NCI-H187 (cell line): ENCODE measurements at regions not wholly inside any gene's neighbourhood (a gene's known extent, or its start where the extent isn't known, plus 50 kb on each side); places are given as distances from the start of the nearest gene placed in this dataset.

ENCODE experiments used
- DNase-seq, 2 experiments: peaks; one replicate each; lab custom pipeline; 2025; lab: John Stamatoyannopoulos, UW

DNA sequence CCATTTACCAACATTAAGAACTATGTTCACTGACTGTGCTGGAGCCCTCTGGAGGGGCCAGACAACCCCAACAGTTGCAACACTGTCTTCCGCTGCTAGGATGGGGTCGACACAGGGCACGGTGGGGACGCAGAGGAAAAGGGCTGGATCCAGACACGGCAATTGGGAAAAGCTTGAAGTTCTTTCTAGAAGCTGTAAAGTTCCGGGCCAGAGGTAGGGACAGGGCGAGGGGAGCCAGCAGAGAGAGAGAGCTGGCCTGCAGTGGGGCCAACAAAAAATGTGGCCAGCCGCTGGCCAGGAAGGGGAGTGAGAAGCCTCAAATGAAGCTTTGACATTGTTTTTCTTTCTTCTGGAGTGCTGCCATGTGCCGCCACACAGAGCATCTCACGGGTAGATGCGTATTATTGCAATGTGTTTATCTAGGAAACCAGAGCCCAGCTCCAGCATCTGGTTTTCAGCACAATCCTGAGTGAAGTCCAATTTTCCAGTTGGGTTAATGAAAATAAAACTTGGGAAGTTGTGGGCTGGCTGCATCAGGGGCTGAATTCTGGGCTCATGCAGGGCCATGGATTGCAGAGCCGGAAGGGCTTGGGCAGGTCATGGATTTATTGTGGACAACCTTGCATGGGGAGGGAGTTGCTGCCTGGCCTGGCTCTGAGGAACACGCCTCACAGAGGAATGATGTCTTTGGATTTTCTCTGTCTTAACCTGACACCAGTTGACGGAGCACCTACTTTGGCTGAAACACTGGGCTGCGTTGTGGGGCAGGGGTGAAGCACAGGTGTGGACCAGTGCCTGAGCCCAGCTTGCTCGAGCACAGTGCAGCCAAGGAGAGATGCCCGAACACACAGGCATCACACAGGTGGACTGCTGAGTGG, 67.6 kb upstream of the AMPD3 start:
- DNase-seq: no peak

DNA sequence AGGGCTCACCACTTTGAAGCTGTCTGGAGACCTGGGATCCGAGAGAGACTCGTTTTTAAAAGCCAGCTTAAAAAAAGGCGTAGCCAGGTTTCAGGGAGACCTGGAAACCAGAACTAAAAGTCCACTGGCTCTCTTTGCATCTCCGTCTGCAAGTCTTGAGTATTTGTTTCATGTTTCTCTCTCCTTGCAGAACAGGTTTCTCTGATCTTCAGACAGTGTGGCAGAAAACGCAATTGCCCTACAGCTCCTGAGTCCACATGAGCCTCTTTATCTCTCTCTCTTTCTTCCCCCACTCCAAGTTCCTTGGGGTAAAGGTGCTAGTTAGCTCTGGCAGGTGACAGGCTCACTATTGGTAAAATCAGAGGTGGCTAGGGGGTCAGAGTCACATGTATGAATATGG, 67.0 kb upstream of the AMPD3 start:
- DNase-seq: no peak

DNA sequence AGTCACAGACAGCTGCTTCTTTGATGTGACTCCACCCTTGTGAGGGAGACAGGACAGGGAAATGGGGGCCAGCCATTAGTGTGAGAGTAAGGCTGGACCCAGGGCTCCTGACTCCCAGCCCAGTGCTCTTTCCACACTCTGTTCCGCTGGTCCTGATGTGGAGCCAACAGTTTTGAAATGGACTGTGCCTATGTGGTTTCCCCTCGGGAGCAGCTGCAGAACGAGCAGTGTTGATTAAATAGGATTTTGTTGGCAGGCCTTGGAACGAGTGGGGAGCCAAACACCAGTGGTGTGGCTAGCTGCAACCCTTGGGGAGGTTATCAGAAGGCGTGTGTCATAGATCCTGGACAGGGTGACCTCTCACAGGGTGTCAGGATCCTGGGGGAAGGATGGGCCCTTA, 66.5 kb upstream of the AMPD3 start:
- DNase-seq: no peak

DNA sequence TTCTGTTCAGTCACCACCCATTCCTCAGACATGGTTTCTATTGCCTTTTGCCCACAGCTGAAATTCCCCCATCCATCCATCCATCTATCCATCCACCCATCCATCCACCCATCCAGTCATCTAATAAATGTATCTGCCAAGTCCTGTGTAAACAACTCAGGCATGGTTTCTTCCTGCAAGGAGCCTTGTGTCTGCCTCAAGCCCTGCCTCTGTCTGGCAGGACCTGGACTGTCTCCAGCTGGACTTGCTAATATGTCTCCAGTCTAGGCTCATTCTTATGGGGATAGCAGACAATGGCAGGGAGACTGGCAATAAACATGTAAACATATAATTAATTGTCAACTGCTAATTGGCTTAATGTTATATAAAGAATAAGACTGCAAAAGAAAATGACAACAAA, 64.7 kb upstream of the AMPD3 start:
- DNase-seq: no peak

DNA sequence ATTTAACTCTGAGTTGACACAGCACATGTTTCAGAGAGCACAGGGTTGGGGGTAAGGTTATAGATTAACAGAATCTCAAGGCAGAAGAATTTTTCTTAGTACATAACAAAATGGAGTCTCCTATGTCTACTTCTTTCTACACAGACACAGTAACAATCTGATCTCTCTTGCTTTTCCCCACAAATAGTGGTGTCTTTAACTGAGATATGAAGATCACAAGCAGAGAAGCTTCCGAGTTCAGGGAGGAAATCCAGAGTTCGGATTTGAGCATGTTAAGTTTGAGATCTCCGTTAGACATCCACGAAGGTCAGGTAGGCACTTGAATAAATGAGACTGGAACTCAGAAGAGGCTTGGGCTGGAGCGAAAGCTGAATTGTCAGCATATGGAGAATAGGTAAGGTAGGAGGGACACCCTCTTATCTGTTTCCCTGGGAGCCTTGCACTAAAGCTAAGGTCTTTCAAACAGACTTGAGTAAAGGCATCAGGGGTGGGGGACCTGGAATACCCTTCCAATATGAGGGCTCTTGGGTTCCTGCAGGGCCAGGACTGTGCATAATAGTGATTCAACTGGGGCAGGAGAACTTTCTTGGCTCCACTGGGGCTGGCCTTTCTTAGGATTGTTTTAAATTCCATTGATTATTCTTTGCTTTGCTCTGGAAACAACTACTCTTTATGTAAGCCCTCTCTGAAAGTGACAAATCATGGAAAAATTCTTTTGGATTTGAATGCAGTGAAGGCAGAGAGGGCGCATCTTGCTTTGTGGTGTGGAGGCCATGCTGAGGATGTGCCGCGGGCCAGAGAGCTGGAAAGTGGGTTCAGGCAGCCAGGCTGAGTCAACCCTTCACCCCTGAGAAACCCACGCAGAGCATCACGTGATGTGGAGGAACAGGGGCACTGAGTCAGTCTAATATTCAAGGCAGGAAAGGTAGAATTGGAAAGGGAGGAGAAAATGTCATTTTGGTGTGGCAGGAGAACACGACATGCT, 62.7 kb upstream of the AMPD3 start:
- DNase-seq: no peak

DNA sequence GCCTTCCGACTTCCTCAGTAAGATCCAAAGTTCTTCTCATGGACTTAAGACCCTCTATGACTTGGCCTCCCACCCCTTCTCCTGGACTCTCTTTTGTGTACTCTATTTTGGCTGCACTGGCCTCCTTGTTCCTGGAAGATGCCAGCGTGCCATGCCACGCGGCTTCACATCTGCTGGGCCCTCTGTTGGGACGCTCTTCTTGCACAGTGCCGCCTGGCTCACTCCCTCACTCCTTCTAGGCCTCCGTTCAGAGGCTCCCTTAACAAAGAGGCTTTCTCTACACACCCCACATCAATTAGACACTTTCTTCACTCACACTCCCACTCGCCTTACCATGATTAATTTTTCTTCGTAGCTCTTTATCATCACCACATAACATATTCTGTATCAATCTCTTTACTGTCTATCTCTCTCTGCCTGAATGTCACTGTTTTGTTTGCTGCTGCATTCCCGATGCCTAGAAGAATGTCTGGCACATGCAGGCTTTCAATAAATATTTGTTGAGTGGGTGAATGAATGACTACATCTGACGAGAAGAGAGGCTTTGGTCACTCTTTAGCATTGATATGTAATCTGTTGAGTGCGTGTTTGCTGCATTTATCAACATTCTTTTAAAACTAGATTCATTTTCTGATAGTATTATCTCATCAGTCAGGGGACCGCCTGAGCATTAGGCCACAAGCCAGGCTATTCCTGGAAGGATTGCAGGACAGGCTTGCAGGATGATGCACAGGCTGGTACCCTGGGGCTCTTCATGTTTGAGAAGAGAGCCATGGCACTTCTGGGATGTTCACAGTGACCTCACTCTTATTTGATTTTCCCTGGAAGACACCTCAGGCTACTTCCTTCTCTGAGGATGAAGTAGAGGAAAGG, 60.6 kb upstream of the AMPD3 start:
- DNase-seq: no peak

DNA sequence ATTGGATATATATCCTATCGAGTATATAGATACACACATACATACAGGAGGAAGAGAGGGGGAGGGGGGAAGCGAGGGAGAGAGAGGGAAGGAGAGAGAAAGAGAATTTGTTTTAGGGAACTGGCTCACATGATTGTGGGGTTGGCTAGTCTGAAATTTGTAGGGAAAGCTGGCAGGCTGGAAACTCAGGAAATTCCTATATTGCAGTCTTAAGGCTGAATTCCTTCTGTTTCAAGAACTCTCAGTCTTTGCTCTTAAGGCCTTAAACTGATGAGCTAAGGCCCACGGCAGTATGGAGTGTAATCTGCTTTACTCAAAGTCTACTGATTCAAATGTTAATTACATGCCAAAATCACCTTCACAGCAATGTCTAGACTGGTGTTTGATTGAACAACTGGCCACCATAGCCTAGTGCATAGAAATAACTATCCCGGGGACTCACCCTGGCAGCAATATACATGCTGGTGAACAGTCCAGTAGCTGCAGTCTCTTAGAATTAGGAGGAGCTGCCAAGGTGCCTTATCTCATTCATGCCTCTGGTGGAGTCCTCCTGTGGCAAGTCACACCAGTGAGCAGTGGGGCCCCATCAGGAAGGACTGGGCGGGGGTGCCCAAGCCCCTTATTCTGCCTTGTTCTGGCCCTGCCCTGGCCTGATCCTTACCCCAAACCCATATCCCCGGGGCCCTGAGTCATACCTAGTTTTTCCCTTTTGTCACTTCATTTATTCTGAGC, 59.7 kb upstream of the AMPD3 start:
- DNase-seq: no peak

DNA sequence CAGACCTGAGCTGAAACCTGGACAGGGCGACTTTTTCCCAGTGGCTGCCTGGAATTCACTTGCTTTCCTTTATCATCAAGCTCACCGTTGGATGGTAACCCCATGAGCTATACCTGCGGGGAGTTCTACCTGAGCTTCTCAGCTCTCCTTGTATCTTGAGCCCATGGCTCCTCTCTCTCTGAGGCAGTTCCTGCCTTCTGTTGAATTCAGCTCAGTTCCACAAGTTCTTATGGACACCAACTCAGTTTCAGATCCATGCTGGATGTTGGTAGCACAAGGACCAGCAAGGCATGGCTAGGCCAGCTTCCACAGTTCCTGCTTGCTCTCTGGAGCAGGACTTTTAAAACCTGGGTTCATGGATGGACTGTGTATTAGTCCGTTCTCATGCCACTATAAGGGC, 58.3 kb upstream of the AMPD3 start:
- DNase-seq: no peak

DNA sequence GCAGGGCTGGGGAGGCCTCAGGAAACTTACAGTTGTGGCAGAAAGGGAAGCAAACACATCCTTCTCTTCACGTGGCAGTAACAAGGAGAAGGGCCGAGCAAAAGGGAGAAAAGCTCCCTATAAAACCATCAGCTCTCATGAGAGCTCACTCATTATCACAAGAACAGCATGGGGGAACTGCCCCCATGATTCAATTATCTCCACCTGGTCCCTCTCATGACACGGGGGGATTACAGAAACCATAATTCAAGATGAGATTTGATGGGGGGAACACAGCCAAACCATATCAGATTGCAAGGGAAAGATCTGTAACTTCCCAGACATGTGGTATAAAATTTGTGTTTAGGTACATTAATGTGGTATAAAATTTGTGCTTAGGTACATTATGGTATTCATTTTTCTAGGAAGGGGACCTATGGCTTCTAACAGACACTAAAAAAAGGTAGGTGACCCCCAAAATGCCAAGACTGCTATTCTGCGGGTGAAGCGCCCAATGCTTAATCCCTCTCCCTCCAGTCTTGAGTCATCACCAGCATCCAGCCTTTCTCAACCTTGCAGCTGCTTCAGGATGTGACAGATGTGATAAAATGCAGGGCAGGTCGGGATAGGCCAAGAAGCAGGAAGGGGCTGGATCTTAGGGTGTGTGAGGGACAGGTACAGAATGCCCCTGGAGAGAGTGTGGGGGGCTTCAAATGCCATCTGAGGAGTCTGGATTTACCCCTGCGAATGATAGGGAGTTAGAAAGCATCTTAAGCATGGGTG, 57.7 kb upstream of the AMPD3 start:
- no peak for DNase-seq

DNA sequence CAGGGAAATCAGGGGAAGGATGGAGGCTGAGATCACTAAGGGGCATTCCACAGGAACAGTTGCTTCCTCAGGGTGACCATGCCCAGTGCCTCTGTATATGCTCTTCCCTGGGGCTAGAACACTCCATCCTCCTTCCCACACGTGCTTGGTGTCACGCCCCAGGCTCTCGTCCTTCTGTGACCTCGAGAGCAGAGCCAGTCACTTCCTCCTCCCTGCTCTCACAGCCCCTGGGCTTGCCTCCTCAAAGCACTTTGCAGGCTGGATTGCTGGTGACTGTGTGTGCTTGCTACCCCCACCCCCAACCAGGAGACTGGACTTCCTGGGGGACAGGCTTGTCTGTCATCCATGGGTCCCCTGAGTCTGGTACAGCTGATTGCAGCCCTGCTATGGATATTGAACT, 56.5 kb upstream of the AMPD3 start:
- DNase-seq: no peak

DNA sequence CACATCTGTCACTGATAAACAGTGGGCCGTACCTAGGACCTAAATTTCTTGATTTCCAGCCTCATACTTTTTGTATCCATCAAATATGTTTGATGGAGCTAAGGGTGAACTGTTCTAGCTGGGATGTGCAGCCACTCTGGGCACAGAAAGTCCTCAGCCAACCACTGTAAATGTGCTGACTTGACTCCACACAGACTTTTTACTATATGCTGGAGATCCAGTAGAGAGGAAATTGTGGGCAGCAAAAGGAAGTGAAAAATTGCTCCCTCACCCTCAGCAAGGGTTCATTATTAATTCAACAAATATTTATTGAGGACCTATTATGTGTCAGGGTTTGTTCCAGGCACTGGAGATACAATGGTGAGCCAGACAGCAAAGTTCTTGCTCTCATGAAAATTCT, 54.2 kb upstream of the AMPD3 start:
- no peak for DNase-seq

DNA sequence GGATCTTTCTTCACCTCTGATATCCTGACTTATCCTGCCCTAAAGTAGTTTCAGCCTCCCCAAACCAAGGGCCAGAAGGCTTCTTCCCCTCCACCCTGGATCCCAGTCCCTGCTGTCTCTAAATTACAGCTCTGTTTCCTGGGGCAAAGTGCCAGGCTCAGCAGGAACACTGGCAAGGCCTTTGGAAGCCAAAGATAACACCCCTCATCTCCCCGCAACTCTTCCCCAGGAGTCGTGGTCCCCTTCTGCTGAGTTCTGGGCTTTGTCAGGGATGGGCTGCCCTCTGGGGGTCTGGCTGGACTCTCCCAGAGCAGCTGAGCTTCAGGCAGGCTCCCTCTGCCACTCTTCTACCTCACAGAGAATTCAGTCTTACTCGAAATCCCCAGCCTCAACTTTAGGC, 53.8 kb upstream of the AMPD3 start:
- DNase-seq: no peak

DNA sequence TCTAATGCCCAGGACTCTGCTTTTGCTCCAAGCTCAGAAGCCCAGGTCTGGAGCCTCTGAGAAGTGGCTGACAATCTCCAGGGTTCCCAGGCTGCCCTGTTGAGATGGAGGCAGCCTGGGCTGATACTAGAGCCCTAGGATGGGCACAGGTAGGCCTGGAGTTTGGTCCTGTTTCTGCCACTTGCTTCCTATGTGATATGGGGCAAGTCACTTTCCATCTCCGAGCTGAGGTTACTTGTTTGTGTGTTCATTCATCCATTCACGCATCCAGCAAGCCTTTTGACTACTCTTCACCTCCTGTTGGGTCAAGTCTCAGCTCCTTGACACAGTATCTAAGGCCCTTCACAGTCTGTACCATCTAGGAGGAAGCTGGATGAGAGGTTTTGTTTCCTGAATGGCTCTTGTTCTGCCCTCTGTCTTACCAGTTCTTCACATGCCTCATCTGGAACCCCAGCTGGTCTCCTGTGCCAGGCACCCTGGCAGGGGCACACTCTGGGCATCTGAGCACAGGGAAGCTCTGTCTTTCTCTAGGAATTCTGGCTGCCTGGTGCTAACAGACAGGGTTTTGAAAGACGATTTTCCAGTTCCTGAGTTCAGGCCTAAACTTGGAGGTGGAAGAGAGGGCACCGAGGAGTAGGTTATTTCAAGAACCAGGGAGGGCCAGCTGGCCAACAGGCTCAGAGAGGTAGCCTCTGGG, 53.2 kb upstream of the AMPD3 start:
- DNase-seq: no peak
